8988T (cell line): ENCODE measurements at regions not wholly inside any gene's neighbourhood (a gene's known extent, or its start where the extent isn't known, plus 50 kb on each side); places are given as distances from the start of the nearest gene placed in this dataset.

Experiments
- DNase-seq: peaks from one replicate; pipeline ENCODE4 v3.0.0; 2011

GRCh38 chr19:29093553-29093908, 119.4 kb downstream of the UQCRFS1 start:
- no peak for DNase-seq

DNA sequence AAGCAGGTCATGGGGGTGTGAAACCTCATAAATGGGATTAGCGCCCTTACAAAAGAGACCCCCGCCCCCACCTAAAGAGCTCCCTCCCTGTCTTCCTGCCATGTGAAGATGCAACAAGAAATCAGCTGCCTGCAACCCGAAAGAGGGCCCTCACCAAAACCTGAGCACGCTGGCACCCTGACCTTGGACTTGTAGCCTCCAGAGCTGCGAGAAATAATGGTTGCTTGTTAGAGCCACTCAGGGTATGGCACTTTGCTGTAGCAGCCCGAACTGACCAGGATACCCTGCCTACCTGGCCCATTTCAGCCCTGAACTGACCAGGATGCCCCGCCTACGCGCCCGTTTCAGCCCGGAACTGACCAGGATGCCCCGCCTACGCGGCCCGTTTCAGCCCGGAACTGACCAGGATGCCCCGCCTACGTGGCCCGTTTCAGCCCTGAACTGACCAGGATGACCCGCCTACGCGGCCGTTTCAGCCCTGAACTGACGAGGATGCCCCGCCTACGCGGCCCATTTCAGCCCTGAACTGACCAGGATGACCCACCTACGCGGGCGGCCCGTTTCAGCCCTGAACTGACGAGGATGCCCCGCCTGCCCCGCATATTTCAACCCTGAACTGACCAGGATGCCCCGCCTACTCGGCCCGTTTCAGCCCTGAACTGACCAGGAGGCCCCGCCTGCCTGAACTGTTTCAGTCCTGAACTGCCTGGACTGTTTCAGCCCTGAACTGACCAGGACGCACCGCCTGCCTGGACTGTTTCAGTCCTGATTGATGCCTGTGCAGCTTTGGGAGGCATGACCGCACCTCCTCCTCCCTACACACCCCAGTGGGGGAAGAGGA, 120.0 kb downstream of the UQCRFS1 start:
- no peak for DNase-seq

DNA sequence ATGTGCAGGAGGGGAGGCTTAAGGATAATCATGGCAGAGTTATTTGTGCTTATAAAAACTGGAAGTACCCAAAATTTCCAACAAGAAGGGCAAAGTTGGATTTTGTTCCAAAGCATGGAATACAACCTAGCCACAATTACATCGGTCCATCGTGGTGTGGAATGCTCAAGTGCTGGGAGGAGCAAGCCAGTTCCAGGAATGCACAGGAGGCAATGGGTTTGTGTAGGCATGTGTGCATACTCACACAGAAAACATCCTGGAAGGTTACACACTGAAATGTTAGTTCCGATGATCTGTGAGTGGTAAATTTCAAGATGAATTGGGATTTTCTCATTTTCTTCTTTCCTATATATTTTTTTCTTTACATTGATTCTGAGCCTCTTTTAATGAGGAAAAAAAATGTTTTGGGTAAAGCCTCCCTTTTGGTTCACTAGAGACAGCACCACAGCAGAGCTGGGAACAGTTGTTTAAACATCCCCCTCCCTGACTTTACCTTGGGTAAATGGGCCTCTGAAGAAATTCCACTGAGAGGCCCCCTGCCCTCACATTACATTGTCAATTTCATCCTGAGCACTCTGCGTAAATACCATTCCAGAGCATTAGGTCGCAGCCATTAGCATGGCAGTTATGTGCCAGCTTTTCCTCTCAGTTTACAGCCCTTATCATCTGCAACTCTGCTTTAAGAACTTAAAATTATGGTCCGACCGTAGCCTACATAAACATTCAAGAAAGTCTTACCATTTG, 122.0 kb downstream of the UQCRFS1 start:
- DNase-seq: no peak

- no peak for DNase-seq
These were observed 123.6 kb downstream of the UQCRFS1 start for GRCh38 chr19:29089315-29089870.

DNA sequence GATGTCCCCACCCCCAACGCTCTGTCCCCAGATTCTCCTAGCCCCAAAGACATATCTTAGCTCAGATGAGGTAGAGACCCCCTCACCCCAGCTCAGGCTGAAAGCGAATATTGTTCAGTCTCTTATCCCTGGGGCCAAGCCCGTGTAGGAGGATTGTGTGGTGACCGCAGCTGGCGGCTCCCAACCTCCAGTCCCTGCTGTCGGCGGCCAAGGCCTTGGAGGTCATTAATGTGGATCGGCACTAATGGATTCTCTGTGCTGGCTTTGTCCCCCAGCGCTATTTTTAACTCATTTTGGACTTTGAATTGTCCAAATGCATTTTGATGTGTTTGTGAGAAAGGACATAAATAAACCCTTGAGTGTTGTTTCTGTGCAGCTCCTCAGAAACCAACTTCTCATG, 124.2 kb downstream of the UQCRFS1 start:
- no peak for DNase-seq

DNA sequence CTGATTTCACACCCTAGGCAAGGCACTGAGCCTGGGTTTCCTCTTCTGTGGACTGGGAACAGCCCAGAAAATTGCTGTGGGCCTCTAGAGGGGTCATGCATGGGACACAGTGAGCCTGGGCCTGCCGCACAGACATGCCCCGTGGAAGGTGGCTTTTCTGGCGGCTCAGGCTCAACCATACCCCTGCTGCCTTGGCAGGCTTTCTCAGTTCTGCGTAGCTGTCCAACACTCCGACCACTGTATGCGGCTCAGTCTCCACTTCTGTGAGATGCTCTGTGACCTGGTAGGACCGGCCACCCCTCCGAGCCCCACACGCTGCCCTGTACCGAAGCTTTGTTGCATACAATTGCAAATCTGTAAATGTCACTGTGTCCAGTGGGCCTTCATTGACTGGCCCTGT, 126.3 kb downstream of the UQCRFS1 start:
- no peak for DNase-seq

DNA sequence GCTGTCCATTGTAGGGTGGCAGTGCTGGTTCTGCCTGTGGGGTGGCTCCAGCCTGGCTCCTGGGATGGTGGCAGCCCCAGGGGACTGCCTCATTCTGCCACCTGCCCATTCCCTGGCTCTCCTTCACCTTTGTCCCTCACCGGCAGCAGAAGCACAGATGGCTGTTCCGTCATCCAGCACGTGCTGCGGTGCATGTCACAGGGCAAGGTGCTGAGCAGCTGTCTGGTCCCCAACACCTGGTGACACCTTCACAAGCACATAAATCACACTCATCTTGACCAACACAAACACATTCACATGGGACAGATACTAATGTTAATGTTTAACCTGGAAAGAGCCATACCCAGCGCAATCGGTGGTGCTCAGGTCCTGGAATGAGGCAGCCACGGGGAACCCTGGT, 126.8 kb downstream of the UQCRFS1 start:
- no peak for DNase-seq

DNA sequence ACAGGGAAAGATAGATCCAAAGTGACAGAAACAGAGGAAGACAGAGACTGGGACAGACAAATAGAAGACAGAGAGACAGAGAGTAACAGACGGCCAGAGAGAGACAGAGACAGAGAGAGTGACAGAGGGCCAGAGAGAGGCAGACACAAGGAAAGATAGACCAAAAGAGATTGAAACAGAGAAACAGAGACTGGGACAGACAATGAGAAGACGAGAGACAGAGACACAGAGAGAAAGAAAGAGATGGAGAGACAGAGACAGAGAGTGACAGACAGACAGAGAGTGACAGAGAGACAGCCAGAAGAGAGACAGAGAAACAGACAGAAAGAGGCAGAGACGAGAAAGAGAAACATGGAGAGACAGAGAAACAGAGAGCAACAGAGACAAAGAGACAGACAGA, 127.3 kb downstream of the UQCRFS1 start:
- DNase-seq: no peak

DNA sequence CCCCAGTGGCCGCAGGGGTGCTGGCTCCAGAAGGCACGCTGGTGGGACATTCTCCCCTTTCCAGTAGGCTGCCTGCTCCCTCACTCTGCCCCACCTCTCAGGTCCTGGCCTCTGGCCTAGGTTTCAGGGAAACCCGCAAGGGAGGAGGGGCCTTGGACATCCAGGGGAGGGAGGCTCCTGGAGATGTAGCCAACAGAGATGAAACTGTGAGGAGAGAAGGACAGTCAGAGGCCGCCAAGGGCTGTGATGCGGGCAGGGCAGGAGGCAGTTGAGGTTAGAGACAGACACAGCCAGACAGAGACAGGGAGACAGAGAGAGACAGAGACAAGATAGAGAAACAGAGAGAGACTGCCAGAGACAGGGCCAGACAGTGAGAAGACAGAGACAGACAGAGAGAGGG, 127.7 kb downstream of the UQCRFS1 start:
- DNase-seq: no peak

GRCh38 chr19:29084266-29084665, 128.7 kb downstream of the UQCRFS1 start:
- no peak for DNase-seq

GRCh38 chr19:29083863-29084262, 129.1 kb downstream of the UQCRFS1 start:
- DNase-seq: no peak

DNA sequence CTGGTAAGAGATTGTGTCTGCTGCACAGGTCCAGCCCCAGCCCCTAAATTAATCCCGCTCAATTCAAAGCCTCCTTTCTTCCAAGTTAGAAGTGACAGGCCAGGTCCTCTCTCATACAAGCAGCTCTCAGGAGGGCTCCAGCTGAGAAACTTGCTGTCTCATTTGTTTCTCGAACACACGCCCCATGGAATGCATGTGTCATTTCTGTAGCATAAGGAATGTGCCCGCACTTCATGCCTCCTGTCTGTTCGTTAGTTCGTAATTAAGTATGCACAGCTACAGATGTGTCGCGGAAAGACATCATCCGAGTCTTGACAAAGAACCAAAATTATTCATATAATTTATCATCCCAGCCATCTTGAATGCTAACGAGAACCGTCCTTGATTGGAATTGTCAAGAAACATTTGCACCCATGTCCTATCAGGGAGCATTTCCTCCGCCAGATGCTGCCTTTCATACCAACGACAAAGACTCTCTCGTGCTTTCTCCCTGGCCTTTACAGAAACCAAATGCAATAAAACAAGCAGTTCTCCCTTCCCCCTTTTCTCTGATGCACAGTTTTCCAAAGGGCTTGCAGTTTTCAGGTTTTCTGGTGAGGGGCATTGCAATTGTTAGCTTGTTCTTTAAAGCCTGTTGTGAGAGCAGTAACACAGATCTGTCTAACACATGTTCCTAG, 133.5 kb downstream of the UQCRFS1 start:
- no peak for DNase-seq

- DNase-seq: no peak
These were observed 136.0 kb downstream of the UQCRFS1 start for GRCh38 chr19:29076963-29077362.

- no peak for DNase-seq
These were observed 136.8 kb downstream of the UQCRFS1 start for GRCh38 chr19:29076161-29076560.

- no peak for DNase-seq
These were observed 137.8 kb downstream of the UQCRFS1 start for GRCh38 chr19:29075149-29075548.

- no peak for DNase-seq
These were observed 138.4 kb downstream of the UQCRFS1 start for GRCh38 chr19:29074579-29074978.

- DNase-seq: no peak
These were observed 145.1 kb downstream of the UQCRFS1 start for GRCh38 chr19:29067831-29068230.

DNA sequence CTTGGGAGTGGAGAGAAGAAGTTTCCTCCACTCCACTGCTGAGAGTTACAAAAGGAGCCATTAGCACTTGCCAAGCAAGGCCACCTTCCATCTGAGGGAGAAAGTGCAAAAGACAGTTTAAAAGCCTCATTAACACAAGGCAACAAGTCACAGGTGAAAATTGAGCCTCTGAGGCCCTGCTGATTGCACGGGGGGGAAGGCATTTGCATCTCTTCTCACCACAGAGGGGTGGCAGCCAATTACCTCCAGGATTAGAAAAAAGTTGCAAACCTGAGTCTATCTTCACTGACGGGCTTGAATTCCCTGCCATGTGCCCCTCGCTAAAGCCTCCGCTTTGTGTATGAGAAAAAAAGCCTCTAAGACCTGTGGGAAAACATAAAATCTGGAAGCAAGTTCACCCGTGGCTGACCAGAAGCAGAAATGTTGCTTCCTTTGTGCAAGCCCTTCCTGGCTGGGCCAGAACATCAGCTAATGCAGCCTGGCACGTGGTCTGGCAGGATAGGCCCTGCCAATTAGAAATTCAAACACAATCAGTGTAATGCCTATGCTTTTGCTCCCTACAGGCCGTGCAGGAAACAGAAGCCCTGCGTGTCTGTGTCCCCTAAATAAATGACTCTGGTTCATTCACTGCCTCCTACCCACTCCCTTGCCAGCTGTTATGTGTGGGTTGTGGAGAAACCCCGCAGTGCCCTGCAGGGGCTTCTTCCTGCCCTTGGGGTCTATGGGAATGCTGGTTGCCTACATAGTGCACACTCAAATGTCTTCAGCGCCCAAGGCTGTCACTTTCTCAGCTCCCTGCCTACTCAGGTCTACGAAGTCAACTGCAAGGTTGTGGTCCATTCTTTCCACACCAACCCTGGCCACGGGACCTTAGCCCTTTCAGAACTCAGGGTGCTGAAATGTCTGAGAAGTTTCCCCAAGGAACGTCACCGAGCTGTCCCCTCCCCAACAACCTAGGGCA, 150.2 kb downstream of the UQCRFS1 start:
- DNase-seq: no peak

GRCh38 chr19:29060813-29061364, 152.1 kb downstream of the UQCRFS1 start:
- DNase-seq: no peak

DNA sequence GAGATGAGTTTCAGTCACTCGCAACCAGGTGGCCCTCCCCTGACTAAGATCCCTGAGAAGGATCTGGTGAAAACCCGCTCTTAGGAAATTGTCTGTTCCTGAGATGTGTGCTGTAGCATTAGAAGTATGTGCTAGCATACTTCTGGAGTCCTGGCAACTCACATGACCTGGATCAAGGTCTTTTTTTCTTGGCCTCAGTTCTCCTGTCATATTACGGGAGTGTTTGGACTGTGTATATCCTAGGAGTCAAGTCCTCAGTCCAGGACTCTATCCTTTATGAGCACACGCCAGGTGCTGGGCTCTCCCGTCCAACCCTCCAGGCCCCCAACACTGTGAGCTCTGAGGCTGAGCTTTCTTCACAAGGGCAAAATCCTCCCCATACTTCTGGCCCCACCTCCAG, 156.4 kb downstream of the UQCRFS1 start:
- no peak for DNase-seq

DNA sequence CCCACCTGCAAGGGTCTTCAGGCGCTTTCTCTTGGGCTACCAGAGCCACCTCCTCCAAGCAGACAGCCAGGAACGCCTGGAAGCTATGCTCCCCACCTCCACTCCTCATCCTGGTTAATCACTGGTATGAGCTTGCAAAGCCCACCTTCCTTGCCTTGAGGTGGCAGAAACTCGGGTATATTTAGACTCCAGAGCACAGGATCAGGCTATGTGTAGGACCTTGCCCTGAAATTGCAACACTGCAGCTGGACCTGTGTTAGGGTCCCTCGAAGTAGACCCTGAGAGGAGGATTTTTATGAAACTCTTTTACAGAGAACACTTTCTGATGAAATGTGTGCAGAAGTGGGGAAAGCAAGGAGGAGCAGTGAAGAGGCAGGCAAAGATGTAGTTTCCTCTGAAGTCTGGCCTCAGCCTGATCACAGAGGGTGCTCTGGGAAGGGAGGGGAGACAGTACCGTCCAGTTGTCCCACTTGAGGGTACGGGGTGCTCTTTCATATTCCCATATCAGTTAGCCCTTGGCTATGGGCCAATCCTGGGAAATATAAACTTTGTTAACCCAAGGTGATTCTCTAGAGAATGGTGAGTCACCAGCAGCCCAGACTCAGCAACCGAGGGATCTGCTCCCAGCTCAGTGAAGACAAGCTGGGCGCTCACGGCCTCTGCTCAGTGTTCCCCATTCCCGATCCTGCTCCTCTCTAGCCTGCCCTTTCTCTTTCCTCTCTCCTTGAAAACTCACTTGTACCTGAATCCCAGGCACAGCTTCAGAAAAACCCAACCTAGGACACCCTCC, 157.9 kb downstream of the UQCRFS1 start:
- DNase-seq: no peak
